DND-41 (cell line): ENCODE measurements at regions not wholly inside any gene's neighbourhood (a gene's known extent, or its start where the extent isn't known, plus 50 kb on each side); places are given as distances from the start of the nearest gene placed in this dataset.

Experiments
- ATAC-seq: fragments of 200-7000 bp; cut with Tn5 transposase; 3 replicates; pipeline ENCODE4 v1.9.1; 2021; ENCODE audit warnings: low read depth; ENCODE audit not compliant: insufficient read depth
- DNase-seq: peaks from one replicate; pipeline ENCODE4 v3.0.0-alpha.2; 2020
- H2AFZ ChIP-seq: 2 replicates; pipeline ENCODE4 v1.6.0; 2012; ENCODE audit warnings: low read depth, low read length
- H3K27ac ChIP-seq: 2 replicates; pipeline ENCODE4 v1.5.1; 2012; ENCODE audit warnings: low read length, inconsistent platforms
- H3K27me3 ChIP-seq: fragments of 200-600 bp; sonication (generic); 2 replicates; pipeline ENCODE4 v1.6.0; 2012; ENCODE audit warnings: low read length, mild to moderate bottlenecking, inconsistent platforms; ENCODE audit not compliant: insufficient read depth, poor library complexity
- H3K36me3 ChIP-seq: 2 replicates; pipeline ENCODE4 v1.5.1; 2012; ENCODE audit warnings: low read length, inconsistent platforms; ENCODE audit not compliant: insufficient read depth
- H3K4me1 ChIP-seq: 2 replicates; pipeline ENCODE4 v1.5.1; 2012; ENCODE audit warnings: mild to moderate bottlenecking, low read length; ENCODE audit not compliant: insufficient read depth
- H3K4me2 ChIP-seq: 2 replicates; pipeline ENCODE4 v1.6.0; 2012; ENCODE audit warnings: mild to moderate bottlenecking, moderate library complexity, low read length, inconsistent platforms; ENCODE audit not compliant: insufficient read depth
- H3K4me3 ChIP-seq, 2 experiments: fragments of 200-600 bp in 1 of 2; shearing (Covaris generic) in 1 of 2; 2 replicates each; pipeline ENCODE4 v1.5.1; 2012 to 2016; ENCODE audit warnings: inconsistent platforms in 2 of 2, low read length in 2 of 2, mild to moderate bottlenecking in 2 of 2, low read depth in 1 of 2, moderate library complexity in 1 of 2
- H3K79me2 ChIP-seq: 2 replicates; pipeline ENCODE4 v1.6.0; 2012; ENCODE audit warnings: low read length, inconsistent platforms; ENCODE audit not compliant: insufficient read depth
- H3K9ac ChIP-seq: 2 replicates; pipeline ENCODE4 v1.6.0; 2012; ENCODE audit warnings: low read depth, mild to moderate bottlenecking, inconsistent platforms, low read length, moderate library complexity
- H3K9me3 ChIP-seq: 2 replicates; pipeline ENCODE4 v1.5.1; 2012; ENCODE audit warnings: low read length, moderate library complexity, mild to moderate bottlenecking, inconsistent platforms; ENCODE audit not compliant: insufficient read depth, severe bottlenecking
- H4K20me1 ChIP-seq: 2 replicates; pipeline ENCODE4 v1.6.0; 2012; ENCODE audit warnings: low read length; ENCODE audit not compliant: insufficient read depth
- EZH2 ChIP-seq: IDR thresholded peaks from 3 replicates; pipeline ENCODE4 v1.6.1; 2012; ENCODE audit warnings: borderline replicate concordance, low read depth, mild to moderate bottlenecking, moderate library complexity, low read length, inconsistent platforms; ENCODE audit not compliant: severe bottlenecking
- TF ChIP-seq, protein P1 (sequence below): IDR thresholded peaks from 2 replicates; pipeline ENCODE4 v1.5.1; 2012; ENCODE audit warnings: borderline replicate concordance, low read length, moderate library complexity, mild to moderate bottlenecking; ENCODE audit not compliant: poor library complexity, severe bottlenecking; ENCODE audit errors: extremely low read depth

- Histone ChIP-seq H3K27me3 (peaks cover 7% of the 10 kb centered on the region), H3K9ac (no peak overlapping the region), H4K20me1 (no peaks in the 10 kb centered on the region), H3K9me3 (no peaks in the 10 kb centered on the region), H3K4me3 (no peak overlapping the region), H3K79me2 (no peaks in the 10 kb centered on the region), H3K4me1 (no peaks in the 10 kb centered on the region), H3K4me2 (no peak overlapping the region), H3K36me3 (no peaks in the 10 kb centered on the region), H2AFZ (no peak overlapping the region), H3K27ac (no peak overlapping the region)
- no peak for ATAC-seq
- TF ChIP-seq, protein P1, sequence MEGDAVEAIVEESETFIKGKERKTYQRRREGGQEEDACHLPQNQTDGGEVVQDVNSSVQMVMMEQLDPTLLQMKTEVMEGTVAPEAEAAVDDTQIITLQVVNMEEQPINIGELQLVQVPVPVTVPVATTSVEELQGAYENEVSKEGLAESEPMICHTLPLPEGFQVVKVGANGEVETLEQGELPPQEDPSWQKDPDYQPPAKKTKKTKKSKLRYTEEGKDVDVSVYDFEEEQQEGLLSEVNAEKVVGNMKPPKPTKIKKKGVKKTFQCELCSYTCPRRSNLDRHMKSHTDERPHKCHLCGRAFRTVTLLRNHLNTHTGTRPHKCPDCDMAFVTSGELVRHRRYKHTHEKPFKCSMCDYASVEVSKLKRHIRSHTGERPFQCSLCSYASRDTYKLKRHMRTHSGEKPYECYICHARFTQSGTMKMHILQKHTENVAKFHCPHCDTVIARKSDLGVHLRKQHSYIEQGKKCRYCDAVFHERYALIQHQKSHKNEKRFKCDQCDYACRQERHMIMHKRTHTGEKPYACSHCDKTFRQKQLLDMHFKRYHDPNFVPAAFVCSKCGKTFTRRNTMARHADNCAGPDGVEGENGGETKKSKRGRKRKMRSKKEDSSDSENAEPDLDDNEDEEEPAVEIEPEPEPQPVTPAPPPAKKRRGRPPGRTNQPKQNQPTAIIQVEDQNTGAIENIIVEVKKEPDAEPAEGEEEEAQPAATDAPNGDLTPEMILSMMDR = no peak
- TF ChIP-seq EZH2 = no peak
- no peak for DNase-seq
Measured at GRCh38 chr5:56463944-56464571, 230.9 kb upstream of the ANKRD55 start.

DNA sequence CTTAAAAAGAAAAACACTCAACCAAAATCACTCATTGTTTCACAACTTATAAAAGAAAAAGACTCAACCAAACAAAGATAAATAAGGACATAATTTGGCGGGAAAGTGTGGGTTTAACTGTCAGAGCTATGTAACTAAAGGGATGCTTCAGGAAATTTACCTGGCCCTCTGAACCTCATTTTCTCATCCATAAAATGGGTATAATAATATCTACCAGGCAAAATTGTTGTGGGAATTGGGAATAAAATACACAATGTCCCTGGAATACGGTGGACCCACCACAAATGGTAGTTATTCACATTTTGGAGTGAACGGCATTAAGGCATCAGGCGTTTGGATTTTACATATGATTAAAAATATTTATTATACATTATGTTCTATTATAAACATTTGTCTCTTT is 228.5 kb upstream of the ANKRD55 start:
- H3K27ac ChIP-seq = no peak overlapping the region
- H3K27me3 ChIP-seq = peaks cover 3% of the 10 kb centered on the region
- no peaks in the 10 kb centered on the region for H3K9me3 ChIP-seq
- H3K36me3 ChIP-seq = no peaks in the 10 kb centered on the region
- no peak overlapping the region for H3K4me3 ChIP-seq
- DNase-seq (no peak), ATAC-seq (no peak)
- no peaks in the 10 kb centered on the region for H3K79me2 ChIP-seq
- TF ChIP-seq, protein P1 = no peak
- TF ChIP-seq EZH2 = no peak
- H2AFZ ChIP-seq = no peak overlapping the region
- no peaks in the 10 kb centered on the region for H4K20me1 ChIP-seq
- H3K4me1 ChIP-seq = no peaks in the 10 kb centered on the region
- no peak overlapping the region for H3K4me2 ChIP-seq
- no peak overlapping the region for H3K9ac ChIP-seq

- Histone ChIP-seq H4K20me1 (no peaks in the 10 kb centered on the region), H3K9ac (no peak overlapping the region), H2AFZ (no peak overlapping the region), H3K27ac (no peak overlapping the region), H3K36me3 (no peaks in the 10 kb centered on the region), H3K4me1 (no peaks in the 10 kb centered on the region), H3K4me2 (no peak overlapping the region), H3K9me3 (no peaks in the 10 kb centered on the region), H3K27me3 (peaks cover 3% of the 10 kb centered on the region), H3K4me3 (no peak overlapping the region), H3K79me2 (no peaks in the 10 kb centered on the region)
- DNase-seq = no peak
- TF ChIP-seq, protein P1 = no peak
- no peak for TF ChIP-seq EZH2
- no peak for ATAC-seq
Measured at GRCh38 chr5:56460681-56461191, 227.6 kb upstream of the ANKRD55 start.
